Prostate gland (tissue), 2 donors: ENCODE measurements at regions not wholly inside any gene's neighbourhood (a gene's known extent, or its start where the extent isn't known, plus 50 kb on each side); places are given as distances from the start of the nearest gene placed in this dataset.

ENCODE experiments used
- DNase-seq: peaks from one replicate; pipeline ENCODE4 v3.0.0-alpha.2; 2019; ENCODE audit warnings: low spot score
- H3K27ac ChIP-seq, 2 donors: fragments of 200-600 bp; sonication (generic); 2 replicates each; pipeline ENCODE4 v1.5.1; 2017 to 2019
- H3K27me3 ChIP-seq: fragments of 200-600 bp; sonication (generic); replicated peaks from 2 replicates; pipeline ENCODE4 v1.5.1; 2019; ENCODE audit not compliant: insufficient read depth
- H3K36me3 ChIP-seq, 2 donors: fragments of 200-600 bp; sonication (generic); 1 replicate in 1 of 2; 2 replicates in 1 of 2; pipeline versions ENCODE4 v1.5.1 to v1.8.1; 2017 to 2019
- H3K4me1 ChIP-seq: fragments of 200-600 bp; sonication (generic); replicated peaks from 2 replicates; pipeline ENCODE4 v1.5.1; 2019
- H3K4me3 ChIP-seq, 2 donors: fragments of 200-600 bp; sonication (generic); 2 replicates each; pipeline ENCODE4 v1.5.1; 2017 to 2019
- H3K9me3 ChIP-seq: fragments of 200-600 bp; sonication (generic); 2 replicates; pipeline ENCODE4 v1.5.1; 2017
- POLR2A ChIP-seq: fragments of 450-650 bp; IDR thresholded peaks from one replicate; pipeline ENCODE4 v1.6.1; 2016; ENCODE audit warnings: antibody characterized with exemption, mild to moderate bottlenecking
- POLR2AphosphoS5 ChIP-seq: sonication (generic); formaldehyde crosslinking; IDR thresholded peaks from one replicate; pipeline ENCODE4 v1.6.1; 2017; ENCODE audit warnings: antibody characterized with exemption
- WGBS: methylation state at CpG from one replicate; pipeline ENCODE4 v1.1.5; 2018; 5-methylcytosine and 5-hydroxymethylcytosine counted together
- intact Hi-C: fragments of 100-400 bp; cut with DNase I; formaldehyde crosslinking; loops from one replicate; pipeline ENCODE4 v1.14.2; 2022
- TF ChIP-seq, protein P1 (sequence below), 4 experiments: fragments of 200-600 bp in 2 of 4; fragments of 450-650 bp in 2 of 4; sonication (generic) in 2 of 4; IDR thresholded peaks; 1 replicate in 3 of 4; 2 replicates in 1 of 4; pipeline ENCODE4 v1.5.1; 2016 to 2019; ENCODE audit warnings: antibody characterized with exemption in 4 of 4, mild to moderate bottlenecking in 2 of 4, moderate library complexity in 2 of 4

DNA sequence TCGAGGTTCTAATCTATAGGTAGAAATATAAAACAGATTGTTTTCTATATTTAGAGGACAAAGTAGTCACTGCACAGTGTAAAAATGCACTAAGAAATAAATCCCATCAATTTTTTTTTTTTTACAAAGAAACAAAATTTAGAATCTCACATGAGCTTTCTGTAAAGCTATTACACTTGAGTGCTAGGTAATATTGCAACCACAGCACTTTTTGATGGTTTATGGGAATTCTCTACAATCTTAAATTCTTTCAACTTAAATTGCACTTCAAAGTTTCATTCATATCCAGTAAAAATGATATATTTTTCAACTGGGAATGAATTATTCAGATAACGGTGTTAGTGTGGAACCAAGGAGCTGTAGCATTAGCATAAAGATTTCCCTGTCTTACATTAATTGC is 1035.4 kb downstream of the SQOR start:
- DNase-seq, result no peak
- no peak overlapping the region for H3K27ac ChIP-seq
- no peaks in the 10 kb centered on the region for H3K36me3 ChIP-seq
- H3K9me3 ChIP-seq, result no peaks in the 10 kb centered on the region
- H3K27me3 ChIP-seq, result no peaks in the 10 kb centered on the region
- WGBS, result 84% methylated on average over 2 of the region's 2 CpGs
- no peak for TF ChIP-seq POLR2A
- TF ChIP-seq, protein P1, sequence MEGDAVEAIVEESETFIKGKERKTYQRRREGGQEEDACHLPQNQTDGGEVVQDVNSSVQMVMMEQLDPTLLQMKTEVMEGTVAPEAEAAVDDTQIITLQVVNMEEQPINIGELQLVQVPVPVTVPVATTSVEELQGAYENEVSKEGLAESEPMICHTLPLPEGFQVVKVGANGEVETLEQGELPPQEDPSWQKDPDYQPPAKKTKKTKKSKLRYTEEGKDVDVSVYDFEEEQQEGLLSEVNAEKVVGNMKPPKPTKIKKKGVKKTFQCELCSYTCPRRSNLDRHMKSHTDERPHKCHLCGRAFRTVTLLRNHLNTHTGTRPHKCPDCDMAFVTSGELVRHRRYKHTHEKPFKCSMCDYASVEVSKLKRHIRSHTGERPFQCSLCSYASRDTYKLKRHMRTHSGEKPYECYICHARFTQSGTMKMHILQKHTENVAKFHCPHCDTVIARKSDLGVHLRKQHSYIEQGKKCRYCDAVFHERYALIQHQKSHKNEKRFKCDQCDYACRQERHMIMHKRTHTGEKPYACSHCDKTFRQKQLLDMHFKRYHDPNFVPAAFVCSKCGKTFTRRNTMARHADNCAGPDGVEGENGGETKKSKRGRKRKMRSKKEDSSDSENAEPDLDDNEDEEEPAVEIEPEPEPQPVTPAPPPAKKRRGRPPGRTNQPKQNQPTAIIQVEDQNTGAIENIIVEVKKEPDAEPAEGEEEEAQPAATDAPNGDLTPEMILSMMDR (IDR thresholded peaks at IDR 0.05), result no peak
- TF ChIP-seq POLR2AphosphoS5, result no peak
- intact Hi-C loops, result no loop called here
- no peak overlapping the region for H3K4me3 ChIP-seq
- H3K4me1 ChIP-seq, result no peaks in the 10 kb centered on the region

DNA sequence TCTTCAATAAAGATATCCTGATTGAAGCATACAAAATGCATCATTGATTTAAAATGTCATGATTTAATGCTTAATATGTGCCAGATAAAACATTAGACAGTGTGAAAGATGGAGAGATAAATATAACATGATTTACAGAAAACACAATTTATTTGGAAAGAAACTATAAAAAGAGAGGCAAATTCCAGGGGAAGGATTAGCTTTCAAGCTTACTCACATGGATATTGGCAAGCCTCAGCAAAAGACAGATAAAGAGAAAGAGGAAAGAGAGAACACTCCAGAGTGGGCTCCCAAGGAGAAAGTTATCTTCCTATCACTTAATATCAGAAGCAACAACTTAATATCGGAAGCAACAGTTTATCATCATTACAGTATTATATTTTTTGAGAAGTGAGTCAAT is 1036.5 kb downstream of the SQOR start:
- intact Hi-C loops, result no loop called here
- WGBS, result 57% methylated on average over 1 of the region's 1 CpG

DNA sequence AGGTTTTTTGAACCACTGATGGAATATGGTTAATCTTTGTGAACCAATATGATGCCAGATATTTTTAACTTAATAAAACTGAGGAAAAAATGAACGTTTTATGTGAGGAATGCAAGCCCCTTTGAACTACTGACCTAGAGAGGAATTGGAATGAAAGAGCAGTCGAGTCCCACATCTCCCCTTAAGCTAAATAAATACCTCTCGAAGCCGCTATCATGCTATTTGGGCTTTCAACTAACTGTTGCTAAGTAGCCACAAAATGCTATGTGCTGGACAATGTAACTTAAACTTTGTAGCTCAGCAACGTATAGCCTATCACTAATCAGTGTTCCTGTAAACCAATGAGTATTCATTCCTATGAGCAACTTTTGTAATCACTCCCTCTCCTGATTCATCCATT is 1037.2 kb downstream of the SQOR start:
- no peaks in the 10 kb centered on the region for H3K36me3 ChIP-seq
- H3K4me1 ChIP-seq, result no peaks in the 10 kb centered on the region
- no peak overlapping the region for H3K4me3 ChIP-seq
- TF ChIP-seq POLR2AphosphoS5 (no peak), POLR2A (no peak)
- TF ChIP-seq, protein P1 (IDR thresholded peaks at IDR 0.05), result no peak
- DNase-seq, result no peak
- H3K9me3 ChIP-seq, result no peaks in the 10 kb centered on the region
- intact Hi-C loops, result no loop called here
- no peak overlapping the region for H3K27ac ChIP-seq
- no peaks in the 10 kb centered on the region for H3K27me3 ChIP-seq
- 58% methylated on average over 5 of the region's 5 CpGs for WGBS

More for the DNA sequence above, 1036.5 kb downstream of the SQOR start:
- no peaks in the 10 kb centered on the region for H3K36me3 ChIP-seq
- TF ChIP-seq POLR2AphosphoS5 (no peak), POLR2A (no peak)
- H3K4me1 ChIP-seq, result no peaks in the 10 kb centered on the region
- no peaks in the 10 kb centered on the region for H3K9me3 ChIP-seq
- H3K4me3 ChIP-seq, result no peak overlapping the region
- no peaks in the 10 kb centered on the region for H3K27me3 ChIP-seq
- DNase-seq, result no peak
- no peak overlapping the region for H3K27ac ChIP-seq

DNA sequence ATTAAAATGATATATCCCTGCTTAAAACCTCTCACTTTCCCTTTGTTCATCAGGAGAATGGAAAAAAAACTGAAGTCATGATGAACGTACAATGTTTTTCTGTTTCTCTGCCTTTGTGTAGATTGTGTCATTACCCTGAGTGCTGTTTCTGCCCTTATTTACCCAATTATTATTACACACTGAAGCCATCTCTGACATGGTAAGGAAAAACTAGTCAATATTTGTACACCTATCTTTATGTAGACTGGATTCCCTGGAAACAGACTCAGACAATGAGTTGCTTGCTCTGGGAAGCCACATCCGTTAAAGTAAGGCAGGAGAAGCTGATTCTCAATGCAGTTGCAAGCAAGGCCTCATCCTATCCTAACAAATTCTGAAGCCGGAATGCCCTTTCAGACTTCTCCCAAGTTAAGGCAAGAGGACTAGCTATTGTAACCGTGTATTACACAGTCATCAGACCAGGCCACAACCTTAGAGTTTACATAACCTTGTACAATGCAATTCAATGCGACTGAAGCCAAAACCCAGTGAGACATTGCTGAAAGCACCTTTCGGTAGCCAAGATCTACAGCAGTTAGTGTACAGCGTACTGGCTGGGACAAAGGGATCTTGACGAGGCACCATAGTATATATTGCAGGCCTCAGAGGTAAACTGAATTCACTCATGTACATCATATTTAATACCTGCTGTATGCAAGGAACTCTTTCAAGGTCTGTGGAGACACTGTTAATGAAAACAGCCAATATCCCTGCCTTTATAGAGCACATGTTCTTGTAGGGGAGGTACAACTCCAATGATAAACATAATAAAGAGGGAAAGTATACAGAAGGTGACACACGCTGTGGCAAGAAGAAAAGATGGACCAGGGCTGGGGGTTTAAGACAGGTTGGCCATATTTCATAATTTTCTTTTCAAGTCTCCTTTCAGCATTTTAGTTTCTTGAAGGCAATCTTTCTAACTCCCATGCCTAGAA is 1040.8 kb upstream of the SEMA6D start:
- WGBS, result 82% methylated on average over 9 of the region's 9 CpGs

DNA sequence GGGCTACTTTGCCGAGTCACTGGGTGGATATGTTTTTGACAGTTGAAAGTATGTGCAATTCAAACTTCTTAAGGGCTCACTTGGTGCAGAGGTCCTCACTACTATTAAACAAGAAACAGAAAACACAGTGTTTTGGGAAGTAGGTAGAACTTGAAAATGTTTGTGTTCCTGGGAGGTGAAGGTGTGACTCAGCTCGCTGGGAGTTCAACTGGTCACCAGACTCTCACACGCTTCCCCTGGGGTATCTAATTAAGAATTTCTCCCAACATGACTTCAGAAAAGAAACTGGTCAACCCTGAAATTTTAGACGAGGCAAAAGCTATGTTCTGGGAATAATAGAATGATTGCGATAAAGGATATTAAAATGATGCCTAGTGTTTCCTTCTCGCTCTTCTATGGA is 1039.8 kb upstream of the SEMA6D start:
- WGBS, result 89% methylated on average over 6 of the region's 6 CpGs
- H3K27ac ChIP-seq, result no peak overlapping the region
- DNase-seq, result no peak
- H3K4me1 ChIP-seq, result no peaks in the 10 kb centered on the region
- no peaks in the 10 kb centered on the region for H3K9me3 ChIP-seq
- intact Hi-C loops, result no loop called here
- no peaks in the 10 kb centered on the region for H3K36me3 ChIP-seq
- H3K27me3 ChIP-seq, result no peaks in the 10 kb centered on the region
- TF ChIP-seq, protein P1 (IDR thresholded peaks at IDR 0.05), result no peak
- TF ChIP-seq POLR2AphosphoS5 (no peak), POLR2A (no peak)
- no peak overlapping the region for H3K4me3 ChIP-seq

More for the DNA sequence above, 1040.8 kb upstream of the SEMA6D start:
- H3K4me1 ChIP-seq, result no peaks in the 10 kb centered on the region
- no peak overlapping the region for H3K4me3 ChIP-seq
- no peak for DNase-seq
- intact Hi-C loops, result no loop called here
- TF ChIP-seq, protein P1 (IDR thresholded peaks at IDR 0.05), result no peak
- TF ChIP-seq POLR2AphosphoS5 (no peak), POLR2A (no peak)
- no peaks in the 10 kb centered on the region for H3K9me3 ChIP-seq
- H3K27ac ChIP-seq, result no peak overlapping the region
- no peaks in the 10 kb centered on the region for H3K27me3 ChIP-seq
- no peaks in the 10 kb centered on the region for H3K36me3 ChIP-seq
